Activated T-helper 17 cell treated with anti-CD3 and anti-CD28 coated beads, Interleukin-2, amount 50 U/mL, for 72 hours (primary cell): ENCODE measurements at regions not wholly inside any gene's neighbourhood (a gene's known extent, or its start where the extent isn't known, plus 50 kb on each side); places are given as distances from the start of the nearest gene placed in this dataset.

Source experiments
- ATAC-seq: fragments of 150-1000 bp; cut with Tn5 transposase; replicated peaks from 2 replicates; pipeline ENCODE4 v1.10.0; 2021; ENCODE audit warnings: mild to moderate bottlenecking, moderate library complexity
- H3K27ac Mint-ChIP-seq: one replicate; pipeline ENCODE4 v1.8.0; 2022; ENCODE audit warnings: mixed read lengths
- H3K27me3 Mint-ChIP-seq: one replicate; pipeline ENCODE4 v1.8.0; 2022; ENCODE audit warnings: mixed read lengths
- H3K36me3 Mint-ChIP-seq: one replicate; pipeline ENCODE4 v1.8.0; 2022; ENCODE audit warnings: low read depth, mild to moderate bottlenecking, mixed read lengths
- H3K4me1 Mint-ChIP-seq: one replicate; pipeline ENCODE4 v1.8.0; 2022; ENCODE audit warnings: mixed read lengths
- H3K4me3 Mint-ChIP-seq: one replicate; pipeline ENCODE4 v1.8.0; 2022; ENCODE audit warnings: mild to moderate bottlenecking, mixed read lengths
- H3K9me3 Mint-ChIP-seq: one replicate; pipeline ENCODE4 v1.8.0; 2022; ENCODE audit warnings: mixed read lengths

GRCh38 chr2:35104309-35104708, 1251.3 kb upstream of the CRIM1 start:
- Mint-ChIP-seq H3K9me3 (peaks cover 4% of the 10 kb centered on the region), H3K4me3 (no peak overlapping the region), H3K27me3 (no peaks in the 10 kb centered on the region), H3K27ac (no peak overlapping the region), H3K4me1 (no peaks in the 10 kb centered on the region), H3K36me3 (no peaks in the 10 kb centered on the region)
- ATAC-seq = no peak

- Mint-ChIP-seq H3K9me3 (peaks cover 4% of the 10 kb centered on the region), H3K27ac (no peak overlapping the region), H3K27me3 (no peaks in the 10 kb centered on the region), H3K4me3 (no peak overlapping the region), H3K36me3 (no peaks in the 10 kb centered on the region), H3K4me1 (no peaks in the 10 kb centered on the region)
- no peak for ATAC-seq
Observed at GRCh38 chr2:35099342-35099741, 1256.2 kb upstream of the CRIM1 start.

GRCh38 chr2:35082072-35082471, 1273.5 kb upstream of the CRIM1 start:
- H3K27me3 Mint-ChIP-seq = no peaks in the 10 kb centered on the region
- no peak overlapping the region for H3K4me3 Mint-ChIP-seq
- H3K27ac Mint-ChIP-seq = no peak overlapping the region
- ATAC-seq = no peak
- H3K9me3 Mint-ChIP-seq = peaks cover 16% of the 10 kb centered on the region
- H3K36me3 Mint-ChIP-seq = no peaks in the 10 kb centered on the region
- H3K4me1 Mint-ChIP-seq = no peaks in the 10 kb centered on the region

GRCh38 chr2:35081622-35082015, 1274.0 kb upstream of the CRIM1 start:
- Mint-ChIP-seq H3K36me3 (no peaks in the 10 kb centered on the region), H3K4me3 (no peak overlapping the region), H3K27ac (no peak overlapping the region), H3K9me3 (peaks cover 13% of the 10 kb centered on the region), H3K27me3 (no peaks in the 10 kb centered on the region), H3K4me1 (no peaks in the 10 kb centered on the region)
- ATAC-seq = no peak

- Mint-ChIP-seq H3K27ac (no peak overlapping the region), H3K4me1 (no peaks in the 10 kb centered on the region), H3K9me3 (peaks cover 10% of the 10 kb centered on the region), H3K4me3 (no peak overlapping the region), H3K27me3 (no peaks in the 10 kb centered on the region), H3K36me3 (no peaks in the 10 kb centered on the region)
- ATAC-seq = no peak
Observed at GRCh38 chr2:35081001-35081621, 1274.5 kb upstream of the CRIM1 start.

- H3K4me1 Mint-ChIP-seq = no peaks in the 10 kb centered on the region
- no peaks in the 10 kb centered on the region for H3K27me3 Mint-ChIP-seq
- no peak overlapping the region for H3K27ac Mint-ChIP-seq
- ATAC-seq = no peak
- H3K9me3 Mint-ChIP-seq = peaks cover 4% of the 10 kb centered on the region
- no peak overlapping the region for H3K4me3 Mint-ChIP-seq
- H3K36me3 Mint-ChIP-seq = no peaks in the 10 kb centered on the region
Observed at GRCh38 chr2:35080231-35080910, 1275.2 kb upstream of the CRIM1 start.

GRCh38 chr2:35067420-35067819, 1288.2 kb upstream of the CRIM1 start:
- Mint-ChIP-seq H3K9me3 (peaks cover 11% of the 10 kb centered on the region), H3K27ac (no peak overlapping the region), H3K27me3 (no peaks in the 10 kb centered on the region), H3K4me3 (no peak overlapping the region), H3K36me3 (no peaks in the 10 kb centered on the region), H3K4me1 (no peaks in the 10 kb centered on the region)
- ATAC-seq = no peak

- Mint-ChIP-seq H3K4me1 (no peaks in the 10 kb centered on the region), H3K4me3 (no peak overlapping the region), H3K27ac (no peak overlapping the region), H3K9me3 (peaks cover 7% of the 10 kb centered on the region), H3K27me3 (no peaks in the 10 kb centered on the region), H3K36me3 (no peaks in the 10 kb centered on the region)
- no peak for ATAC-seq
Observed at GRCh38 chr2:35063836-35064235, 1291.7 kb upstream of the CRIM1 start.

- Mint-ChIP-seq H3K9me3 (peaks cover 8% of the 10 kb centered on the region), H3K27ac (no peak overlapping the region), H3K4me3 (no peak overlapping the region), H3K36me3 (no peaks in the 10 kb centered on the region), H3K4me1 (no peaks in the 10 kb centered on the region), H3K27me3 (no peaks in the 10 kb centered on the region)
- ATAC-seq = no peak
Observed at GRCh38 chr2:35035883-35036282, 1319.7 kb upstream of the CRIM1 start.

GRCh38 chr2:35033748-35034147, 1321.8 kb upstream of the CRIM1 start:
- Mint-ChIP-seq H3K27me3 (no peaks in the 10 kb centered on the region), H3K4me1 (no peaks in the 10 kb centered on the region), H3K9me3 (peaks cover 8% of the 10 kb centered on the region), H3K4me3 (no peak overlapping the region), H3K27ac (no peak overlapping the region), H3K36me3 (no peaks in the 10 kb centered on the region)
- ATAC-seq = no peak

GRCh38 chr2:35023545-35023944, 1332.0 kb upstream of the CRIM1 start:
- H3K9me3 Mint-ChIP-seq = peaks cover 3% of the 10 kb centered on the region
- no peak for ATAC-seq
- H3K36me3 Mint-ChIP-seq = no peaks in the 10 kb centered on the region
- H3K4me1 Mint-ChIP-seq = no peaks in the 10 kb centered on the region
- H3K4me3 Mint-ChIP-seq = no peak overlapping the region
- no peaks in the 10 kb centered on the region for H3K27me3 Mint-ChIP-seq
- no peak overlapping the region for H3K27ac Mint-ChIP-seq

- Mint-ChIP-seq H3K27me3 (no peaks in the 10 kb centered on the region), H3K36me3 (no peaks in the 10 kb centered on the region), H3K4me1 (no peaks in the 10 kb centered on the region), H3K27ac (no peak overlapping the region), H3K4me3 (no peak overlapping the region), H3K9me3 (no peaks in the 10 kb centered on the region)
- ATAC-seq = no peak
Observed at GRCh38 chr2:35000453-35000852, 1355.1 kb upstream of the CRIM1 start.

- Mint-ChIP-seq H3K36me3 (no peaks in the 10 kb centered on the region), H3K27me3 (no peaks in the 10 kb centered on the region), H3K4me1 (no peaks in the 10 kb centered on the region), H3K4me3 (no peak overlapping the region), H3K27ac (no peak overlapping the region), H3K9me3 (peaks cover 2% of the 10 kb centered on the region)
- no peak for ATAC-seq
Observed at GRCh38 chr2:34998741-34999140, 1356.8 kb upstream of the CRIM1 start.

- ATAC-seq = no peak
- H3K4me3 Mint-ChIP-seq = no peak overlapping the region
- H3K27me3 Mint-ChIP-seq = no peaks in the 10 kb centered on the region
- H3K27ac Mint-ChIP-seq = no peak overlapping the region
- no peaks in the 10 kb centered on the region for H3K4me1 Mint-ChIP-seq
- H3K36me3 Mint-ChIP-seq = no peaks in the 10 kb centered on the region
- peaks cover 3% of the 10 kb centered on the region for H3K9me3 Mint-ChIP-seq
Observed at GRCh38 chr2:34997779-34998178, 1357.8 kb upstream of the CRIM1 start.

- Mint-ChIP-seq H3K4me3 (no peak overlapping the region), H3K36me3 (no peaks in the 10 kb centered on the region), H3K27ac (no peak overlapping the region), H3K27me3 (no peaks in the 10 kb centered on the region), H3K4me1 (no peaks in the 10 kb centered on the region), H3K9me3 (peaks cover 10% of the 10 kb centered on the region)
- no peak for ATAC-seq
Observed at GRCh38 chr2:34995196-34995595, 1360.4 kb upstream of the CRIM1 start.
